Gastroesophageal sphincter (tissue), 4 donors: ENCODE measurements at regions not wholly inside any gene's neighbourhood (a gene's known extent, or its start where the extent isn't known, plus 50 kb on each side); places are given as distances from the start of the nearest gene placed in this dataset.

Experiments
- ATAC-seq: fragments of 150-250 bp; one replicate; pipeline ENCODE4 v1.9.1; 2016; ENCODE audit warnings: mild to moderate bottlenecking, moderate library complexity
- H3K27ac ChIP-seq, 4 donors: fragments of 200-600 bp; sonication (generic) in 3 of 4; 1 replicate in 3 of 4; 2 replicates in 1 of 4; pipeline ENCODE4 v1.5.1; 2016 to 2019
- H3K27me3 ChIP-seq: fragments of 200-600 bp; sonication (generic); one replicate; pipeline ENCODE4 v1.5.1; 2019
- H3K36me3 ChIP-seq, 2 donors: fragments of 200-600 bp; sonication (generic); one replicate each; pipeline ENCODE4 v1.5.1; 2019; ENCODE audit warnings: control low read depth in 1 of 2
- H3K4me1 ChIP-seq, 3 donors: fragments of 200-600 bp; sonication (generic); 1 replicate in 2 of 3; 2 replicates in 1 of 3; pipeline ENCODE4 v1.5.1; 2016 to 2019; ENCODE audit warnings: control low read depth in 2 of 3
- H3K4me3 ChIP-seq, 2 donors: fragments of 200-600 bp; sonication (generic); one replicate each; pipeline ENCODE4 v1.5.1; 2019; ENCODE audit warnings: mild to moderate bottlenecking in 1 of 2, moderate library complexity in 1 of 2
- H3K9me3 ChIP-seq, 3 donors: fragments of 200-600 bp; sonication (generic); one replicate each; pipeline ENCODE4 v1.5.1; 2017 to 2019; ENCODE audit warnings: control low read depth in 2 of 3
- CTCF ChIP-seq, 4 experiments: fragments of 200-600 bp in 2 of 4; fragments of 450-650 bp in 2 of 4; sonication (generic) in 1 of 4; IDR thresholded peaks; one replicate each; pipeline ENCODE4 v1.5.1; 2017 to 2019; ENCODE audit warnings: antibody characterized with exemption in 4 of 4, mild to moderate bottlenecking in 2 of 4, moderate library complexity in 2 of 4
- EP300 ChIP-seq: sonication (generic); formaldehyde crosslinking; IDR thresholded peaks from one replicate; pipeline ENCODE4 v1.6.1; 2017; ENCODE audit warnings: antibody characterized with exemption, mild to moderate bottlenecking
- POLR2A ChIP-seq, 2 donors: fragments of 450-650 bp; IDR thresholded peaks; one replicate each; pipeline ENCODE4 v1.6.1; 2017; ENCODE audit warnings: antibody characterized with exemption in 2 of 2, mild to moderate bottlenecking in 2 of 2, moderate library complexity in 1 of 2
- POLR2AphosphoS5 ChIP-seq: sonication (generic); formaldehyde crosslinking; IDR thresholded peaks from one replicate; pipeline ENCODE4 v1.6.1; 2017; ENCODE audit warnings: antibody characterized with exemption
- WGBS, 2 donors: methylation state at CpG; one replicate each; pipeline ENCODE4 v1.1.5; 2018; ENCODE audit warnings: low coverage in 1 of 2; 5-methylcytosine and 5-hydroxymethylcytosine counted together

- H3K27me3 ChIP-seq = no peaks in the 10 kb centered on the region
- no peak overlapping the region for H3K27ac ChIP-seq
- WGBS, 2 donors = 17 to 86% methylated on average over 1 of the region's 3 CpGs
- TF ChIP-seq EP300 = no peak
- TF ChIP-seq CTCF (IDR thresholded peaks at IDR 0.05) = no peak
- no peak for TF ChIP-seq POLR2A (IDR thresholded peaks at IDR 0.05)
- TF ChIP-seq POLR2AphosphoS5 = no peak
- H3K36me3 ChIP-seq = no peaks in the 10 kb centered on the region
- ATAC-seq = no peak
- no peak overlapping the region for H3K4me3 ChIP-seq
- H3K4me1 ChIP-seq = no peaks in the 10 kb centered on the region
- H3K9me3 ChIP-seq = peaks cover 0 to 10% (median 0%) of the 10 kb centered on the region in 3 donors
Observed at GRCh38 chr7:108637049-108637621, 67.5 kb downstream of the DNAJB9 start.

GRCh38 chr7:108642126-108642525 is 72.5 kb downstream of the DNAJB9 start:
- no peak for ATAC-seq
- H3K9me3 ChIP-seq = no peaks in the 10 kb centered on the region
- no peaks in the 10 kb centered on the region for H3K36me3 ChIP-seq
- no peak overlapping the region for H3K4me3 ChIP-seq
- H3K27me3 ChIP-seq = no peaks in the 10 kb centered on the region
- H3K4me1 ChIP-seq = no peaks in the 10 kb centered on the region
- H3K27ac ChIP-seq = no peak overlapping the region
- 31 to 35% methylated on average over 1 of the region's 1 CpG for WGBS, 2 donors
- TF ChIP-seq EP300 = no peak
- no peak for TF ChIP-seq CTCF (IDR thresholded peaks at IDR 0.05)
- TF ChIP-seq POLR2A (IDR thresholded peaks at IDR 0.05) = no peak
- no peak for TF ChIP-seq POLR2AphosphoS5

- Histone ChIP-seq H3K27me3 (no peaks in the 10 kb centered on the region), H3K27ac (no peak overlapping the region), H3K36me3 (no peaks in the 10 kb centered on the region), H3K4me1 (no peaks in the 10 kb centered on the region), H3K9me3 (no peaks in the 10 kb centered on the region), H3K4me3 (no peak overlapping the region)
- WGBS, 2 donors = 77 to 80% methylated on average over 5 of the region's 5 CpGs
- no peak for ATAC-seq
- TF ChIP-seq EP300 = no peak
- no peak for TF ChIP-seq CTCF (IDR thresholded peaks at IDR 0.05)
- no peak for TF ChIP-seq POLR2A (IDR thresholded peaks at IDR 0.05)
- no peak for TF ChIP-seq POLR2AphosphoS5
Observed at GRCh38 chr7:108643136-108643535, 73.5 kb downstream of the DNAJB9 start.

- no peak overlapping the region for H3K27ac ChIP-seq
- H3K4me3 ChIP-seq = no peak overlapping the region
- no peak for ATAC-seq
- WGBS, 2 donors = 47 to 66% methylated on average over 6 of the region's 6 CpGs
- peaks cover 0 to 13% (median 3%) of the 10 kb centered on the region in 3 donors for H3K4me1 ChIP-seq
- no peaks in the 10 kb centered on the region for H3K36me3 ChIP-seq
- no peaks in the 10 kb centered on the region for H3K27me3 ChIP-seq
- no peak for TF ChIP-seq EP300
- no peak for TF ChIP-seq POLR2A (IDR thresholded peaks at IDR 0.05)
- no peak for TF ChIP-seq CTCF (IDR thresholded peaks at IDR 0.05)
- TF ChIP-seq POLR2AphosphoS5 = no peak
- no peaks in the 10 kb centered on the region for H3K9me3 ChIP-seq
Observed at GRCh38 chr7:108648989-108649388, 79.3 kb downstream of the DNAJB9 start.

- Histone ChIP-seq H3K4me3 (no peak overlapping the region), H3K36me3 (no peaks in the 10 kb centered on the region), H3K27ac (no peak overlapping the region), H3K4me1 (peaks cover 0 to 13% (median 3%) of the 10 kb centered on the region in 3 donors), H3K27me3 (no peaks in the 10 kb centered on the region), H3K9me3 (no peaks in the 10 kb centered on the region)
- 0 to 7% methylated on average over 1 of the region's 1 CpG for WGBS, 2 donors
- TF ChIP-seq POLR2A (IDR thresholded peaks at IDR 0.05) (no peak), CTCF (IDR thresholded peaks at IDR 0.05) (no peak), POLR2AphosphoS5 (peak; percentile 34), EP300 (no peak)
- no peak for ATAC-seq
Observed at GRCh38 chr7:108650467-108650866, 80.8 kb downstream of the DNAJB9 start.
